ENCODE measurements at regions not wholly inside any gene's neighbourhood (a gene's known extent, or its start where the extent isn't known, plus 50 kb on each side); places are given as distances from the start of the nearest gene placed in this dataset.

DNA sequence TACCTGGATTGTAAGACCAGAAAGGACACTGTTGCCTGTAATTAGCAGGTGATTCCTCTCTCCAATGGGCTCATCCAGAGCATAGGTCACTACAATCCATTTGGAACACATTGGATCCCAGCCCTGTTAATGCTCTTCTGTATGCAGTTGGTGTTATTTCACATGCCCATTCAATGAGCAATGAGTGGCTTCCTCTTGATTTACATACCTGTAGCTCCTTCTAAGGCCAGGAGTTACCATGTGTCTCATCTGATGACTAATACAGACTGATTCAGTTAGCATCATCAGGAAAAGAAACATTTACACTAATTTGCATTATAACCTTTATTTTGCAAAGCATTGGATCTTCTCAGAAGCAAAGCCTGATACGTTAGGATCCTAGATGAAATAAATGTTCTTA lies 83.1 kb upstream of the NPVF start:
- TF ChIP-seq POU2F2 (IDR thresholded peaks at IDR 0.05; ENCODE audit: low read depth, low read length) (no peak), POLR2AphosphoS5 (IDR thresholded peaks at IDR 0.05; ENCODE audit: low read depth, low read length) (no peak)
